Loucy (cell line): ENCODE measurements at regions not wholly inside any gene's neighbourhood (a gene's known extent, or its start where the extent isn't known, plus 50 kb on each side); places are given as distances from the start of the nearest gene placed in this dataset.

ENCODE experiments used
- EZH2phosphoT487 ChIP-seq: fragments of 200-600 bp; IDR thresholded peaks from 2 replicates; pipeline ENCODE4 v1.6.1; 2018; ENCODE audit warnings: antibody characterized with exemption, mild to moderate bottlenecking, moderate library complexity, borderline replicate concordance
- TF ChIP-seq, protein P1 (sequence below): fragments of 200-600 bp; sonication (generic); conservative IDR thresholded peaks from 2 replicates; pipeline ENCODE4 v1.5.1; 2014; ENCODE audit warnings: mild to moderate bottlenecking, antibody characterized with exemption, low read length

DNA sequence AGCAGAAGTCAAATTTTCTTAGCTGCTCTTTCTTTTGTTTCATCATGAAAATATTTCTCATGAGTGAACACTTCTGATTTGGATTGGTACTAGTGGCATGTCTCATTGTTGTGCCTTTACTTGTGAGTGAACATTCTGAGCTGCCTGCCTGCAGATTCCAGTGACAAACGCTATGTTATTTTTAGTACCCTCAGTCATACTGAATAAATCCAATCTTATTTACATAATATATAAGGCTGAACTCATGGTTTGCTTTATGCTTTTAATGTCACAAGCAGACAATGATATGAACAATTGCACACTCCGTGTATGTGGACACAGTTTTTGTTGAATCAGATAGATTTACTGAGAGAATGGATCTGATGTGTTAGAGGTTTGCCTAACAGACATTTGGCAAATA is 67.8 kb downstream of the ACTBL2 start:
- TF ChIP-seq, protein P1, sequence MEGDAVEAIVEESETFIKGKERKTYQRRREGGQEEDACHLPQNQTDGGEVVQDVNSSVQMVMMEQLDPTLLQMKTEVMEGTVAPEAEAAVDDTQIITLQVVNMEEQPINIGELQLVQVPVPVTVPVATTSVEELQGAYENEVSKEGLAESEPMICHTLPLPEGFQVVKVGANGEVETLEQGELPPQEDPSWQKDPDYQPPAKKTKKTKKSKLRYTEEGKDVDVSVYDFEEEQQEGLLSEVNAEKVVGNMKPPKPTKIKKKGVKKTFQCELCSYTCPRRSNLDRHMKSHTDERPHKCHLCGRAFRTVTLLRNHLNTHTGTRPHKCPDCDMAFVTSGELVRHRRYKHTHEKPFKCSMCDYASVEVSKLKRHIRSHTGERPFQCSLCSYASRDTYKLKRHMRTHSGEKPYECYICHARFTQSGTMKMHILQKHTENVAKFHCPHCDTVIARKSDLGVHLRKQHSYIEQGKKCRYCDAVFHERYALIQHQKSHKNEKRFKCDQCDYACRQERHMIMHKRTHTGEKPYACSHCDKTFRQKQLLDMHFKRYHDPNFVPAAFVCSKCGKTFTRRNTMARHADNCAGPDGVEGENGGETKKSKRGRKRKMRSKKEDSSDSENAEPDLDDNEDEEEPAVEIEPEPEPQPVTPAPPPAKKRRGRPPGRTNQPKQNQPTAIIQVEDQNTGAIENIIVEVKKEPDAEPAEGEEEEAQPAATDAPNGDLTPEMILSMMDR = no peak
- TF ChIP-seq EZH2phosphoT487 = no peak
